OCI-LY1 (cell line): ENCODE measurements at regions not wholly inside any gene's neighbourhood (a gene's known extent, or its start where the extent isn't known, plus 50 kb on each side); places are given as distances from the start of the nearest gene placed in this dataset.

Experiments
- EZH2 ChIP-seq: fragments of 200-600 bp; sonication (generic), shearing (Covaris generic); IDR thresholded peaks from 2 replicates; pipeline ENCODE4 v1.8.0; 2017; ENCODE audit warnings: borderline replicate concordance, mixed run types, mild to moderate bottlenecking, antibody characterized with exemption, low read length, moderate library complexity, mixed read lengths
- TF ChIP-seq, protein P1 (sequence below): fragments of 200-600 bp; sonication (generic), shearing (Covaris generic); IDR thresholded peaks from 2 replicates; pipeline ENCODE4 v1.5.1; 2017; ENCODE audit warnings: mild to moderate bottlenecking, antibody characterized with exemption, low read length, moderate library complexity, mixed read lengths

DNA sequence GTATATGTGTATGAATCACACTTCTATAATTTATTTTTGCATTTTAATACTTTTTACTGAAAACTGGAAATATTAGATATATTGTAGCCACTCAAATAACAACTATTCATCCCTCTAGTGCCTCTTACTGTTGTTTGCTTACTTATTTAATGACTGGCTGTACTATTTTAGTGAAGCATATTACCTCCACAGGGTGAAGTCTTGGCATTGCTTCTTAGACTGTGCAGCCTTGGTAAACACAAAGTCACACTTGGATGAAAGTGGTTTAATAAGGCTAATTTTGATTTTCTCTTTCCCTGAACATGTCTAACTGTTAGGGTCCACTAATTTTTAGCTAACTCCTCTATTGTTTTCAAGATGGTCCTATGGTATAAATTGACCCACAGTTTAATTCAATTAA is 1043.2 kb upstream of the ADGRB3 start:
- TF ChIP-seq, protein P1, sequence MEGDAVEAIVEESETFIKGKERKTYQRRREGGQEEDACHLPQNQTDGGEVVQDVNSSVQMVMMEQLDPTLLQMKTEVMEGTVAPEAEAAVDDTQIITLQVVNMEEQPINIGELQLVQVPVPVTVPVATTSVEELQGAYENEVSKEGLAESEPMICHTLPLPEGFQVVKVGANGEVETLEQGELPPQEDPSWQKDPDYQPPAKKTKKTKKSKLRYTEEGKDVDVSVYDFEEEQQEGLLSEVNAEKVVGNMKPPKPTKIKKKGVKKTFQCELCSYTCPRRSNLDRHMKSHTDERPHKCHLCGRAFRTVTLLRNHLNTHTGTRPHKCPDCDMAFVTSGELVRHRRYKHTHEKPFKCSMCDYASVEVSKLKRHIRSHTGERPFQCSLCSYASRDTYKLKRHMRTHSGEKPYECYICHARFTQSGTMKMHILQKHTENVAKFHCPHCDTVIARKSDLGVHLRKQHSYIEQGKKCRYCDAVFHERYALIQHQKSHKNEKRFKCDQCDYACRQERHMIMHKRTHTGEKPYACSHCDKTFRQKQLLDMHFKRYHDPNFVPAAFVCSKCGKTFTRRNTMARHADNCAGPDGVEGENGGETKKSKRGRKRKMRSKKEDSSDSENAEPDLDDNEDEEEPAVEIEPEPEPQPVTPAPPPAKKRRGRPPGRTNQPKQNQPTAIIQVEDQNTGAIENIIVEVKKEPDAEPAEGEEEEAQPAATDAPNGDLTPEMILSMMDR, result no peak
- TF ChIP-seq EZH2, result no peak
